D721Med (cell line): ENCODE measurements at regions not wholly inside any gene's neighbourhood (a gene's known extent, or its start where the extent isn't known, plus 50 kb on each side); places are given as distances from the start of the nearest gene placed in this dataset.
"Not testable (repeated sequence)": the region's sequence is repeated elsewhere in the genome, so short reads cannot be mapped to it uniquely, and the experiment has no call there.

Experiments
- DNase-seq: peaks from one replicate; pipeline ENCODE4 v3.0.0; 2011; ENCODE audit warnings: low spot score; ENCODE audit not compliant: insufficient read length
- FAIRE-seq: peaks from 2 replicates; lab custom pipeline; 2011; peaks lifted over from hg19 to GRCh38; lab: Jason Lieb, UNC
- CTCF ChIP-seq: IDR thresholded peaks from 2 replicates; pipeline ENCODE4 v1.5.1; 2012; ENCODE audit warnings: mild to moderate bottlenecking, control low read depth; ENCODE audit not compliant: insufficient read depth; ENCODE audit errors: missing control alignments

- DNase-seq (no peak), FAIRE-seq (no peak)
- no peak for TF ChIP-seq CTCF
Measured at GRCh38 chr7:66443946-66444345, 184.7 kb upstream of the KCTD7 start.

- not testable (repeated sequence) for FAIRE-seq, DNase-seq
Measured at GRCh38 chr7:66447007-66447406, 181.7 kb upstream of the KCTD7 start.

GRCh38 chr7:66450814-66451213 is 177.9 kb upstream of the KCTD7 start:
- FAIRE-seq, DNase-seq: not testable (repeated sequence)

GRCh38 chr7:66451713-66452112 is 177.0 kb upstream of the KCTD7 start:
- not testable (repeated sequence) for FAIRE-seq, DNase-seq

GRCh38 chr7:66452165-66452564 is 176.5 kb upstream of the KCTD7 start:
- DNase-seq = no peak
- FAIRE-seq = no peak
- no peak for TF ChIP-seq CTCF

GRCh38 chr7:66453340-66453739 is 175.3 kb upstream of the KCTD7 start:
- no peak for TF ChIP-seq CTCF
- DNase-seq (no peak), FAIRE-seq (no peak)

- no peak for TF ChIP-seq CTCF
- DNase-seq (no peak), FAIRE-seq (no peak)
Measured at GRCh38 chr7:66454600-66455225, 174.0 kb upstream of the KCTD7 start.

- FAIRE-seq, DNase-seq: not testable (repeated sequence)
Measured at GRCh38 chr7:66455432-66455831, 173.2 kb upstream of the KCTD7 start.

GRCh38 chr7:66456431-66456830 is 172.2 kb upstream of the KCTD7 start:
- not testable (repeated sequence) for DNase-seq, FAIRE-seq

GRCh38 chr7:66458991-66459390 is 169.7 kb upstream of the KCTD7 start:
- DNase-seq, FAIRE-seq: not testable (repeated sequence)

- FAIRE-seq, DNase-seq: not testable (repeated sequence)
Measured at GRCh38 chr7:66459783-66460413, 168.8 kb upstream of the KCTD7 start.
